ENCODE measurements at regions not wholly inside any gene's neighbourhood (a gene's known extent, or its start where the extent isn't known, plus 50 kb on each side); places are given as distances from the start of the nearest gene placed in this dataset.

GRCh38 chr2:136331226-136331625 lies 213.3 kb upstream of the CXCR4 start:
- H3K27ac ChIP-seq: no peak overlapping the region
- H3K36me3 ChIP-seq: no peaks in the 10 kb centered on the region
- H3K9me3 ChIP-seq: no peaks in the 10 kb centered on the region
- no peak for DNase-seq
- no peak for TF ChIP-seq POLR2AphosphoS5 (IDR thresholded peaks at IDR 0.05)
- no peak for TF ChIP-seq EP300 (IDR thresholded peaks at IDR 0.05)
- no peak for TF ChIP-seq CTCF (IDR thresholded peaks at IDR 0.05)
- TF ChIP-seq POLR2A (IDR thresholded peaks at IDR 0.05): no peak
- no peaks in the 10 kb centered on the region for H3K27me3 ChIP-seq
- H3K4me3 ChIP-seq: no peak overlapping the region
- intact Hi-C loops (cut with DNase I): no loop called here
- WGBS, 2 donors: 87 to 89% methylated on average over 5 of the region's 5 CpGs
- H3K4me1 ChIP-seq: no peaks in the 10 kb centered on the region

GRCh38 chr2:136328207-136328795 lies 210.4 kb upstream of the CXCR4 start:
- WGBS, 2 donors: 58 to 87% methylated on average over 8 of the region's 8 CpGs
- intact Hi-C loops (cut with DNase I): no loop called here
- Histone ChIP-seq H3K27me3 (no peaks in the 10 kb centered on the region), H3K9me3 (no peaks in the 10 kb centered on the region), H3K4me1 (no peaks in the 10 kb centered on the region), H3K27ac (no peak overlapping the region), H3K36me3 (no peaks in the 10 kb centered on the region), H3K4me3 (no peak overlapping the region)
- TF ChIP-seq POLR2A (IDR thresholded peaks at IDR 0.05) (no peak), CTCF (IDR thresholded peaks at IDR 0.05) (no peak), EP300 (IDR thresholded peaks at IDR 0.05) (no peak), POLR2AphosphoS5 (IDR thresholded peaks at IDR 0.05) (no peak)
- DNase-seq: no peak

DNA sequence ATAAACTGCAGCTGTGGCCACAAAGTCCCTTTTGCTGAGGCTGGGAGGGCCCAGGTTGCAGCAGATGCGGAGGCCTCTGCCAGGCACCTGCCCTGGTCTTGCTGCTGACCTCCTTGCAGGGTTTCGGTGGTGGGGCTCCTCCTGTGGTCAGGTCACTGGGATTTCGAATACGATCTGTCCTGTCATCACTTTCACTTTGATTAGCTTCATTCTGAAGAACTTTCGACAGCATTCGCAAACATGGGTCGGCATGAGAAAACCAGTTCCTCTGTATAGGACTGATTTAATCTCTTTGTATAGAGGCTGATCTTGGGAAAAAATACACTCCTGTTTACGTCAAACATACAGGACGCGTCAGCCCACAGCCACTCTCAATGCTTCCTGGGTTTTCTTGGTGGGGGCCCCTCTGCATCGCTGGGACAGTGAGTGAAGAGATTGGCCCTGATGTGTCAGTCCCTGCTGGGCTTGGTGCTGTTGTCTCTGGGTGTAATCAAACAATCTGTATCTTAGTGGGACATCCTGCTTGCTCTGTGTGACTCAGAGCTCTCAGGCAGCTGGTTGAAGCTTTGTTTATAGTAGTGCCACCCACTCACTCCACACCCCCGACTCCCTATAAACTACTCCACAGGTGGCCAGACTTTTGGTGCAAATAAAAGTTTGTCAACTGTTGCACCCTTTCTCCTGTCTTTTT lies 209.4 kb upstream of the CXCR4 start:
- H3K4me3 ChIP-seq: no peak overlapping the region
- H3K27ac ChIP-seq: no peak overlapping the region
- WGBS, 2 donors: 50 to 63% methylated on average over 12 of the region's 12 CpGs
- DNase-seq: no peak
- H3K27me3 ChIP-seq: no peaks in the 10 kb centered on the region
- H3K36me3 ChIP-seq: no peaks in the 10 kb centered on the region
- no peak for TF ChIP-seq CTCF (IDR thresholded peaks at IDR 0.05)
- TF ChIP-seq POLR2A (IDR thresholded peaks at IDR 0.05): no peak
- no peak for TF ChIP-seq EP300 (IDR thresholded peaks at IDR 0.05)
- no peaks in the 10 kb centered on the region for H3K9me3 ChIP-seq
- H3K4me1 ChIP-seq: no peaks in the 10 kb centered on the region
- intact Hi-C loops (cut with DNase I): no loop called here

DNA sequence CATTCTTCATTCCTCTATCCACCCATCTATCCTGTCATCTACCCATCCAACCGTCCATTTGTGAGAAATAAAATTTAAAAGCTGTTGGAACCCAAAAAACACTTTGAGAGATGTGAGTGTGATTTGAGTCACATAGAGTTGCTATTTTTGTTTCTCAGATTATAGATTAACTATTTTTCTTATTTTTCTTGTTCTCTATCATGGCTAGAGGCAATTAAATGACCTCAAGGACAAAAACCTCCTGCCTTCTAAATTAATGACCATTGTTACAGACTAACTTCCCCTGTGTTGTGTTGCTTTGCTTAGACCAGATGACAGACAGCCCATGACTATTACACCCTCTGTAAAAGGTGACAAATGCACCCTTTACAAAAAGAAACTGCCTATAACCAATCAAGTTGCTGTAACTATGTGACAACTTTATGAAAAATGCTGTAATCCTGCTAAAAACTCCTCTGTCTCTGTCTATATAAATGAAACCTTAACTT lies 207.9 kb upstream of the CXCR4 start:
- WGBS, 2 donors: 76 to 92% methylated on average over 1 of the region's 1 CpG

More for the DNA sequence above, 207.9 kb upstream of the CXCR4 start:
- no peak overlapping the region for H3K4me3 ChIP-seq
- no peaks in the 10 kb centered on the region for H3K27me3 ChIP-seq
- no peak overlapping the region for H3K27ac ChIP-seq
- H3K9me3 ChIP-seq: no peaks in the 10 kb centered on the region
- DNase-seq: no peak
- intact Hi-C loops (cut with DNase I): no loop called here
- no peaks in the 10 kb centered on the region for H3K36me3 ChIP-seq
- no peaks in the 10 kb centered on the region for H3K4me1 ChIP-seq
- no peak for TF ChIP-seq EP300 (IDR thresholded peaks at IDR 0.05)
- no peak for TF ChIP-seq POLR2AphosphoS5 (IDR thresholded peaks at IDR 0.05)
- no peak for TF ChIP-seq CTCF (IDR thresholded peaks at IDR 0.05)
- TF ChIP-seq POLR2A (IDR thresholded peaks at IDR 0.05): no peak
